Inflammatory macrophage (primary cell): ENCODE measurements at regions not wholly inside any gene's neighbourhood (a gene's known extent, or its start where the extent isn't known, plus 50 kb on each side); places are given as distances from the start of the nearest gene placed in this dataset.
A peak's percentile ranks its signal among the peaks of the same experiment; 100 is the strongest.
"Not testable (repeated sequence)": the region's sequence is repeated elsewhere in the genome, so short reads cannot be mapped to it uniquely, and the experiment has no call there.

Experiments
- DNase-seq, 2 donors: peaks; one replicate each; pipeline ENCODE4 v3.0.0-alpha.2; 2020 to 2022

GRCh38 chr7:76712926-76713325, 85.8 kb upstream of the POMZP3 start:
- DNase-seq = not testable (repeated sequence)

- DNase-seq = not testable (repeated sequence)
Measured at GRCh38 chr7:76711648-76712047, 84.6 kb upstream of the POMZP3 start.

- not testable (repeated sequence) for DNase-seq
Measured at GRCh38 chr7:76709703-76710102, 82.6 kb upstream of the POMZP3 start.

GRCh38 chr7:76708446-76708845, 81.4 kb upstream of the POMZP3 start:
- not testable (repeated sequence) for DNase-seq

DNA sequence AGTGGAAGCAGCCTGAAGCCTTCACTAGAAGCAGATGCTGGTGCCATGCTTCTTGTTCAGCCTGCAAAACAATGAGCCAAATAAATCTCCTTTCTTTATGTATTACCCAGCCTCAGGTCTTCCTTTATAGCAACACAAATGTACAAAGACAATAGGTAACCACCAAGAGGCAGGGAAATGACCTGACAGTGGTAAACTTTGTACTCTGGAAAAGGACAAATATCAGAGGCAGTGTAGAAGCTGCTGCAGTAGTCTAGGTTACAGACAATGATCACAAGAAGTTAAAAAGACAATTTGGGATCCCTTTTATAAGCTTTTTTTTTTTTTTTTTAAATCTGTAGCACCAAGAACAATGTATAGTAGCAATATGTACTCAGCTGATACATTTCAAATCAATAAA, 76.7 kb upstream of the POMZP3 start:
- not testable (repeated sequence) for DNase-seq

DNA sequence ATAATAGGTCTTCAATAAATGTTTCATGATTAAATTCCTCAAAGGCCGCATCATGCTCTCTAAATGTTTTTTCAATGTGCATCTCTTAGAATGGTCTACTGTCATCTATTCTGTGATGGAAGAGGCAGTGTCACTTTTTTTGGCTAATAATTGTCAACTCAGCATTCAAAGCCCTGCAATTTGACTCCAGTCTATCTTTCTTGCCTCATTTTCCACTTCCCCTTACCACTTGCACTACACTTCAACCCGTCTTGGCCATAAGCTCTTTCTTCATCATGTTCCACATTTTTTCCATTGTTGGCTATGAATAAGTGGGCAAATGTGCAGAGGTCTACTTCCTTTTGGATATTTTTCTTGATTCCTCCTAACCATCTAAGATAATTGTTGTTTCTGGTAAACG, 59.2 kb upstream of the POMZP3 start:
- peak; percentile 56 to 70 for DNase-seq

DNA sequence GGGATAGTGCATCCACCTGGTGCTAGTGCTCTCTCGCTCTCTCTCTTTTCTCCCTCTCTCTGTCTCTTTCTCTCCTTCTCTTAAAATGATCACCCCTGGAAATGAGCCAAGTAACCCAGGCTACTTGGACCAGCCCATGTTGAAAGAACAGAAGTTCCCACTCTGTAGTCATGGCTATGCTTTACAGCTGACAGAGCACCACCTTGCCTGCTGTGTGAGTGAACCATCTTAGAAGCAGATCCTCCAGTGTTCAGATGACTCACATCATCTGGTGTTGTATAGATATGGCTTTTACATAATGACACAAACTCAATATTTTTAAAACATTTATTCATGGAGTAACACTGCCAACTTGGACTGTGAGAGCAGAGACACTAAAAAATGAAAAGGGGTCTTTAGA, 57.7 kb upstream of the POMZP3 start:
- not testable (repeated sequence) for DNase-seq

DNA sequence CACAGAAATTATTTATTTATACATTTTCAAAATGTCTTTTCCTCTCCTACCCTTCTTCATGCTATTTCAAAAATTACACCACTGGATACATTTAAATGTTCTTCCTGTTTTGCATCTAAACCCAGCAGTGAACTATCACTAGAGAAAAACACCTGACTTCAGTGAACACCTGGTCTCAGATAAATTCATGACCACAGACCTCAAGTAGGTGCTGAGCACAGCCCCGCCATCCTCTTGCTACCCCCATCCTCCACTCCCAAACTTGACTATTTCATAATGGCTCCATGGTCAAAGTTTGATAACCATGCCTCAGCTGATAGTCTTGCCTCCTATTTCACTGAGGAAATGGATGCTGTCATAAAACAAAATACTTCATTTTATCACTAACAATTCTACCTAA, 56.6 kb upstream of the POMZP3 start:
- DNase-seq = not testable (repeated sequence)

DNA sequence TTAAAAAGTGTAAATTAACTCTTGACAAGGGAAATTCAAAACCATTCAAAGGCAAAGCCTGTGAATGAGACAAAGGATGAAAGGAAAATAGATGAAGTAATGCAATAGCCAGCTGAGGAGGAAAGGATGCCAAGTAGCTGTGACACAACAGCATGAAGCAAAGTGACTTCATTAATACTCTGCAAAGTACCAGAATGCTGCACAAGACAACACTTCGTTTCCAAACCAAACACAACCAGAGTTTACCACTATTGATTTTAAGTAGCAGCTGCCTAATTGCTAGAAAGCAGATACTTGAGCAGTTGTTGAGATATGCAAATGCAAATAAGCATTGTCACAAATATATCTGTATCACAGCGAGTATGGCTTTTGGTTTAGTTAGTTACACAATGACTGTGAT, 54.7 kb upstream of the POMZP3 start:
- not testable (repeated sequence) for DNase-seq

DNA sequence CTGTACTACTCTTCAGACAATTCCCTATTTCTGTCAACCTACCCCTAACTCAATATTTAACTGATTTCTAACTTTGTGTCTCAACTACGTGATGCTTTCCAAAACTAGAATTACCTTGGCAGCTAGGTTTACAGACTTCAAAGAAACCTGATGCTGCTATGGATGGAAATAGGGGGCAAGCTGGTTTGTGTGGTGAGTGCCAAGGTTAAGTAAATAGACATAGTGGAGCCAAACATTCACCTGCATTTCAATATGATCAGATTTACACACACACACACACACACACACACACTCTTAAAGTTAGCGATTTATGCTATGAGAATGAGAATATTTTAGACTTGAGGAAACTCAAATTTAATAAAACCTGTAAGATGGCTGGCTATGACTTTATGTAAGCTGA, 52.1 kb upstream of the POMZP3 start:
- DNase-seq = not testable (repeated sequence)

GRCh38 chr7:76678500-76678899, 51.4 kb upstream of the POMZP3 start:
- DNase-seq = not testable (repeated sequence)

GRCh38 chr7:76676890-76677289, 49.8 kb upstream of the POMZP3 start:
- peak in 1 of 2 donors; percentile 3 for DNase-seq
